Tibial nerve (tissue), 4 donors: ENCODE measurements at regions not wholly inside any gene's neighbourhood (a gene's known extent, or its start where the extent isn't known, plus 50 kb on each side); places are given as distances from the start of the nearest gene placed in this dataset.

Experiments
- DNase-seq, 2 donors: peaks; one replicate each; pipeline ENCODE4 v3.0.0-alpha.2; 2019; ENCODE audit warnings: low spot score in 2 of 2
- H3K27ac ChIP-seq, 4 donors: fragments of 200-600 bp; sonication (generic) in 3 of 4; one replicate each; pipeline ENCODE4 v1.5.1; 2017 to 2019; ENCODE audit warnings: mild to moderate bottlenecking in 1 of 4
- H3K27me3 ChIP-seq, 2 donors: fragments of 200-600 bp; sonication (generic) in 1 of 2; one replicate each; pipeline versions ENCODE4 v1.5.1 to v1.6.0; 2017 to 2019
- H3K36me3 ChIP-seq, 3 donors: fragments of 200-600 bp; sonication (generic); one replicate each; pipeline ENCODE4 v1.5.1; 2018 to 2019
- H3K4me1 ChIP-seq, 4 donors: fragments of 200-600 bp; sonication (generic) in 3 of 4; one replicate each; pipeline ENCODE4 v1.5.1; 2017 to 2019
- H3K4me3 ChIP-seq, 4 donors: fragments of 200-600 bp; sonication (generic) in 3 of 4; one replicate each; pipeline ENCODE4 v1.5.1; 2017 to 2019; ENCODE audit warnings: mild to moderate bottlenecking in 1 of 4, moderate library complexity in 1 of 4
- H3K9me3 ChIP-seq, 4 donors: fragments of 200-600 bp; sonication (generic) in 3 of 4; one replicate each; pipeline ENCODE4 v1.5.1; 2017 to 2019
- CTCF ChIP-seq, 5 experiments: fragments of 200-600 bp in 3 of 5; fragments of 450-650 bp in 2 of 5; sonication (generic) in 3 of 5; IDR thresholded peaks; one replicate each; pipeline ENCODE4 v1.5.1; 2016 to 2019; ENCODE audit warnings: antibody characterized with exemption in 5 of 5, mild to moderate bottlenecking in 3 of 5, moderate library complexity in 2 of 5
- EP300 ChIP-seq, 2 donors: sonication (generic); formaldehyde crosslinking; IDR thresholded peaks; one replicate each; pipeline ENCODE4 v1.6.1; 2017; ENCODE audit warnings: antibody characterized with exemption in 2 of 2, mild to moderate bottlenecking in 1 of 2
- POLR2A ChIP-seq, 2 donors: fragments of 450-650 bp; IDR thresholded peaks; one replicate each; pipeline ENCODE4 v1.6.1; 2017; ENCODE audit warnings: antibody characterized with exemption in 2 of 2, mild to moderate bottlenecking in 2 of 2, moderate library complexity in 2 of 2
- WGBS, 2 donors: methylation state at CpG; one replicate each; pipeline ENCODE4 v1.1.5; 2018; 5-methylcytosine and 5-hydroxymethylcytosine counted together

- 57 to 68% methylated on average over 3 of the region's 3 CpGs for WGBS, 2 donors
- DNase-seq = no peak
- Histone ChIP-seq H3K4me1 (peaks cover 0 to 13% (median 5%) of the 10 kb centered on the region in 4 donors), H3K27ac (peak overlapping the region in 1 of 4 donors; percentile 25), H3K36me3 (no peaks in the 10 kb centered on the region), H3K4me3 (no peak overlapping the region), H3K9me3 (peaks cover 0 to 6% (median 2%) of the 10 kb centered on the region in 4 donors), H3K27me3 (no peaks in the 10 kb centered on the region)
- TF ChIP-seq CTCF (IDR thresholded peaks at IDR 0.05) (no peak), EP300 (IDR thresholded peaks at IDR 0.05) (no peak), POLR2A (IDR thresholded peaks at IDR 0.05) (no peak)
Observed at GRCh38 chr18:69176741-69177140, 223.9 kb upstream of the DOK6 start.

GRCh38 chr18:69177702-69178101 is 223.0 kb upstream of the DOK6 start:
- Histone ChIP-seq H3K27ac (no peak overlapping the region), H3K9me3 (peaks cover 0 to 6% (median 2%) of the 10 kb centered on the region in 4 donors), H3K4me1 (peaks cover 0 to 13% (median 5%) of the 10 kb centered on the region in 4 donors), H3K4me3 (no peak overlapping the region), H3K27me3 (no peaks in the 10 kb centered on the region), H3K36me3 (no peaks in the 10 kb centered on the region)
- TF ChIP-seq EP300 (IDR thresholded peaks at IDR 0.05) (no peak), POLR2A (IDR thresholded peaks at IDR 0.05) (no peak), CTCF (IDR thresholded peaks at IDR 0.05) (no peak)
- WGBS, 2 donors = 73 to 84% methylated on average over 1 of the region's 1 CpG
- no peak for DNase-seq

GRCh38 chr18:69186162-69186561 is 214.5 kb upstream of the DOK6 start:
- no peak for TF ChIP-seq CTCF (IDR thresholded peaks at IDR 0.05)
- no peak for TF ChIP-seq POLR2A (IDR thresholded peaks at IDR 0.05)
- TF ChIP-seq EP300 (IDR thresholded peaks at IDR 0.05) = no peak

GRCh38 chr18:69196336-69196735 is 204.4 kb upstream of the DOK6 start:
- Histone ChIP-seq H3K27ac (no peak overlapping the region), H3K36me3 (no peaks in the 10 kb centered on the region), H3K9me3 (no peaks in the 10 kb centered on the region), H3K4me1 (no peaks in the 10 kb centered on the region), H3K4me3 (no peak overlapping the region), H3K27me3 (no peaks in the 10 kb centered on the region)
- TF ChIP-seq POLR2A (IDR thresholded peaks at IDR 0.05) = no peak
- no peak for TF ChIP-seq EP300 (IDR thresholded peaks at IDR 0.05)
- TF ChIP-seq CTCF (IDR thresholded peaks at IDR 0.05) = no peak
- no peak for DNase-seq
- WGBS, 2 donors = 89 to 95% methylated on average over 3 of the region's 3 CpGs

More at GRCh38 chr18:69186162-69186561, 214.5 kb upstream of the DOK6 start:
- Histone ChIP-seq H3K4me3 (no peak overlapping the region), H3K9me3 (no peaks in the 10 kb centered on the region), H3K4me1 (no peaks in the 10 kb centered on the region), H3K27me3 (no peaks in the 10 kb centered on the region), H3K27ac (no peak overlapping the region), H3K36me3 (no peaks in the 10 kb centered on the region)
- no peak for DNase-seq

GRCh38 chr18:69205925-69206324 is 194.8 kb upstream of the DOK6 start:
- H3K27me3 ChIP-seq = no peaks in the 10 kb centered on the region
- WGBS, 2 donors = 48 to 50% methylated on average over 1 of the region's 1 CpG

More at GRCh38 chr18:69205925-69206324, 194.8 kb upstream of the DOK6 start:
- no peak for DNase-seq
- H3K36me3 ChIP-seq = no peaks in the 10 kb centered on the region
- TF ChIP-seq POLR2A (IDR thresholded peaks at IDR 0.05) (no peak), EP300 (IDR thresholded peaks at IDR 0.05) (no peak), CTCF (IDR thresholded peaks at IDR 0.05) (no peak)
- H3K9me3 ChIP-seq = no peaks in the 10 kb centered on the region
- H3K4me3 ChIP-seq = no peak overlapping the region
- no peak overlapping the region for H3K27ac ChIP-seq
- no peaks in the 10 kb centered on the region for H3K4me1 ChIP-seq
